Keratinocyte (primary cell): ENCODE measurements at regions not wholly inside any gene's neighbourhood (a gene's known extent, or its start where the extent isn't known, plus 50 kb on each side); places are given as distances from the start of the nearest gene placed in this dataset.

ENCODE experiments used
- DNase-seq: peaks from one replicate; pipeline ENCODE4 v3.0.0-alpha.2; 2011; ENCODE audit warnings: low read depth, missing footprints, low spot score
- FAIRE-seq: peaks from 2 replicates; lab custom pipeline; 2011; peaks lifted over from hg19 to GRCh38; lab: Jason Lieb, UNC
- H2AFZ ChIP-seq: 2 replicates; pipeline ENCODE4 v1.6.0; 2012; ENCODE audit warnings: low read length, control low read depth, inconsistent platforms; ENCODE audit not compliant: control insufficient read depth
- H3K27ac ChIP-seq: 2 replicates; pipeline ENCODE4 v1.5.1; 2011; ENCODE audit warnings: low read length; ENCODE audit not compliant: control insufficient read depth, insufficient read depth
- H3K27me3 ChIP-seq: 3 replicates; pipeline ENCODE4 v1.6.0; 2011; ENCODE audit warnings: low read length; ENCODE audit not compliant: control insufficient read depth, insufficient read depth; ENCODE audit errors: extremely low read depth
- H3K36me3 ChIP-seq, 2 experiments: 2 replicates in 1 of 2; 3 replicates in 1 of 2; pipeline ENCODE4 v1.5.1; 2011; ENCODE audit warnings: low read length in 2 of 2, mild to moderate bottlenecking in 1 of 2; ENCODE audit not compliant: control insufficient read depth in 2 of 2, insufficient read depth in 2 of 2; ENCODE audit errors: extremely low read depth in 1 of 2
- H3K4me1 ChIP-seq: 3 replicates; pipeline ENCODE4 v1.5.1; 2011; ENCODE audit warnings: low read length; ENCODE audit not compliant: control insufficient read depth, insufficient read depth; ENCODE audit errors: extremely low read depth
- H3K4me2 ChIP-seq: 3 replicates; pipeline ENCODE4 v1.6.0; 2011; ENCODE audit warnings: low read depth, low read length; ENCODE audit not compliant: control insufficient read depth, insufficient read depth; ENCODE audit errors: extremely low read depth
- H3K4me3 ChIP-seq, 3 experiments: fragments of 200-600 bp in 1 of 3; sonication (generic) in 1 of 3; 2 replicates in 2 of 3; 3 replicates in 1 of 3; pipeline ENCODE4 v1.5.1; 2011 to 2016; ENCODE audit warnings: low read length in 3 of 3, mild to moderate bottlenecking in 3 of 3, control low read depth in 2 of 3, inconsistent platforms in 1 of 3, low read depth in 1 of 3, mixed read lengths in 1 of 3, mixed run types in 1 of 3, moderate library complexity in 1 of 3; ENCODE audit not compliant: control insufficient read depth in 2 of 3, insufficient read depth in 2 of 3; ENCODE audit errors: extremely low read depth in 1 of 3
- H3K79me2 ChIP-seq: 2 replicates; pipeline ENCODE4 v1.6.0; 2012; ENCODE audit warnings: low read length; ENCODE audit not compliant: control insufficient read depth, insufficient read depth
- H3K9ac ChIP-seq: 3 replicates; pipeline ENCODE4 v1.6.0; 2011; ENCODE audit warnings: low read length; ENCODE audit not compliant: control insufficient read depth, insufficient read depth; ENCODE audit errors: extremely low read depth
- H3K9me1 ChIP-seq: 3 replicates; pipeline ENCODE4 v1.6.0; 2011; ENCODE audit warnings: low read length; ENCODE audit not compliant: control insufficient read depth, insufficient read depth; ENCODE audit errors: extremely low read depth
- H3K9me3 ChIP-seq: 2 replicates; pipeline ENCODE4 v1.5.1; 2012; ENCODE audit warnings: low read depth, low read length; ENCODE audit not compliant: control insufficient read depth
- H4K20me1 ChIP-seq: 3 replicates; pipeline ENCODE4 v1.6.0; 2011; ENCODE audit warnings: low read length; ENCODE audit not compliant: control insufficient read depth, insufficient read depth; ENCODE audit errors: extremely low read depth
- EZH2 ChIP-seq: IDR thresholded peaks from one replicate; pipeline ENCODE4 v1.6.1; 2012; ENCODE audit warnings: inconsistent platforms, mild to moderate bottlenecking, low read length, moderate library complexity
- dilution Hi-C: fragments of 300-500 bp; cut with MboI; formaldehyde crosslinking; loops from one replicate; pipeline ENCODE4 v1.7.0; 2020; ENCODE audit warnings: low sequenced_read_pairs; ENCODE audit not compliant: extremely low pct_ligation_motif_present
- TF ChIP-seq, protein P1 (sequence below), 3 experiments: IDR thresholded peaks in 1 of 3; conservative IDR thresholded peaks in 1 of 3; optimal IDR thresholded peaks in 1 of 3; 2 replicates in 2 of 3; 3 replicates in 1 of 3; pipeline versions ENCODE3 to v1.5.1; 2011; ENCODE audit warnings: low read length in 3 of 3, mild to moderate bottlenecking in 3 of 3, moderate library complexity in 2 of 3, control low read depth in 1 of 3, inconsistent platforms in 1 of 3; ENCODE audit not compliant: insufficient read depth in 2 of 3; ENCODE audit errors: extremely low read depth in 1 of 3

DNA sequence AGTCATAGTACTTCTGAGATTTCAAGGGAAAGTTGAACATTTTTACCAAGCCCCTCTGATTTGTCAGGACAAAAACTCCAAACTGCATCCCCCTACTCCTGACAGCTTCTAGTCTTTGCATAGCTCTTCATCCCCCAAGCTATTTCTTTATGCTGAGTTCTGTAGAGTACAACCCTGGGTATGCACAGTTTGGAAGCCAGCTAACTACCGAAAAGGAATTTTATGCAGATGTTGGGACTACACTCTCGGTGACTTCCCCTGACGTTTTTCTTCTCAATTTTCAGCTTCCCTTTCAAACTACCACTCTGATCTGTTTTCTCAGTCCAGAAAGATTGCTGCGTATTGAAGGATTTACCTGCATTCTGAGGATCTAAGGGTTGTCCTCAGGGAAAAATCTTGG, 1060.2 kb upstream of the ACVR2A start:
- dilution Hi-C loops: no loop called here
- Histone ChIP-seq H2AFZ (no peak overlapping the region), H3K36me3 (no peaks in the 10 kb centered on the region), H3K9me1 (no peaks in the 10 kb centered on the region), H3K27me3 (no peaks in the 10 kb centered on the region), H3K4me2 (no peak overlapping the region), H3K9me3 (no peaks in the 10 kb centered on the region), H3K27ac (no peak overlapping the region), H3K4me1 (no peaks in the 10 kb centered on the region), H4K20me1 (no peaks in the 10 kb centered on the region), H3K9ac (no peak overlapping the region), H3K79me2 (no peaks in the 10 kb centered on the region), H3K4me3 (no peak overlapping the region)
- TF ChIP-seq EZH2: no peak
- TF ChIP-seq, protein P1, sequence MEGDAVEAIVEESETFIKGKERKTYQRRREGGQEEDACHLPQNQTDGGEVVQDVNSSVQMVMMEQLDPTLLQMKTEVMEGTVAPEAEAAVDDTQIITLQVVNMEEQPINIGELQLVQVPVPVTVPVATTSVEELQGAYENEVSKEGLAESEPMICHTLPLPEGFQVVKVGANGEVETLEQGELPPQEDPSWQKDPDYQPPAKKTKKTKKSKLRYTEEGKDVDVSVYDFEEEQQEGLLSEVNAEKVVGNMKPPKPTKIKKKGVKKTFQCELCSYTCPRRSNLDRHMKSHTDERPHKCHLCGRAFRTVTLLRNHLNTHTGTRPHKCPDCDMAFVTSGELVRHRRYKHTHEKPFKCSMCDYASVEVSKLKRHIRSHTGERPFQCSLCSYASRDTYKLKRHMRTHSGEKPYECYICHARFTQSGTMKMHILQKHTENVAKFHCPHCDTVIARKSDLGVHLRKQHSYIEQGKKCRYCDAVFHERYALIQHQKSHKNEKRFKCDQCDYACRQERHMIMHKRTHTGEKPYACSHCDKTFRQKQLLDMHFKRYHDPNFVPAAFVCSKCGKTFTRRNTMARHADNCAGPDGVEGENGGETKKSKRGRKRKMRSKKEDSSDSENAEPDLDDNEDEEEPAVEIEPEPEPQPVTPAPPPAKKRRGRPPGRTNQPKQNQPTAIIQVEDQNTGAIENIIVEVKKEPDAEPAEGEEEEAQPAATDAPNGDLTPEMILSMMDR (optimal IDR thresholded peaks at IDR 0.05 in 1 of 3, IDR thresholded peaks at IDR 0.05 in 1 of 3, conservative IDR thresholded peaks at IDR 0.05 in 1 of 3; ENCODE audit: extremely low read depth in 1 of 3, insufficient read depth in 2 of 3, low read length in 3 of 3): no peak
- no peak for FAIRE-seq
- DNase-seq: no peak

DNA sequence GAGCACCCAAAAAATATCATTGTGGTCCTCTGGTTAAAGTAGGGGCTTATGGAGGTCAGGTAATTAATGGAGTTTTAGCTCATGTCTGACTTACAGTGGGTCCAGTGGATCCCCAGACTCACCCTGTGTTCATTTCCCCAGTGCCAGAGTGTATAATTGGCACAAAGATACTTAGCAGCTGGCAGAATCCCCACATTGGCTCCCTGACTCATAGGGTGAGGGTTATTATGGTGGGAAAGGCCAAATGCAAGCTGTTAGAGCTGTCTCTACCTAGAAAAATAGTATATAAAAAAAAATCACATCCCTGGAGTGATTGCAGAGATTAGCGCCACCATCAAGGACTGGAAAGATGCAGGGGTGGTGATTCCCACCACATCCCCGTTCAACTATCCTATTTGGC, 1067.6 kb upstream of the ACVR2A start:
- dilution Hi-C loops: no loop called here
- Histone ChIP-seq H4K20me1 (no peaks in the 10 kb centered on the region), H3K9me3 (no peaks in the 10 kb centered on the region), H3K36me3 (no peaks in the 10 kb centered on the region), H3K27ac (no peak overlapping the region), H3K9ac (no peak overlapping the region), H3K9me1 (no peaks in the 10 kb centered on the region), H2AFZ (no peak overlapping the region), H3K4me1 (no peaks in the 10 kb centered on the region), H3K79me2 (no peaks in the 10 kb centered on the region), H3K4me2 (no peak overlapping the region), H3K4me3 (no peak overlapping the region), H3K27me3 (no peaks in the 10 kb centered on the region)
- FAIRE-seq (no peak), DNase-seq (no peak)
- TF ChIP-seq, protein P1 (optimal IDR thresholded peaks at IDR 0.05 in 1 of 3, IDR thresholded peaks at IDR 0.05 in 1 of 3, conservative IDR thresholded peaks at IDR 0.05 in 1 of 3; ENCODE audit: extremely low read depth in 1 of 3, insufficient read depth in 2 of 3, low read length in 3 of 3): no peak
- TF ChIP-seq EZH2: no peak
